Keratinocyte (primary cell): ENCODE measurements at regions not wholly inside any gene's neighbourhood (a gene's known extent, or its start where the extent isn't known, plus 50 kb on each side); places are given as distances from the start of the nearest gene placed in this dataset.

ENCODE experiments used
- DNase-seq: peaks from one replicate; pipeline ENCODE4 v3.0.0-alpha.2; 2011; ENCODE audit warnings: low read depth, missing footprints, low spot score
- FAIRE-seq: peaks from 2 replicates; lab custom pipeline; 2011; peaks lifted over from hg19 to GRCh38; lab: Jason Lieb, UNC
- H2AFZ ChIP-seq: 2 replicates; pipeline ENCODE4 v1.6.0; 2012; ENCODE audit warnings: low read length, control low read depth, inconsistent platforms; ENCODE audit not compliant: control insufficient read depth
- H3K27ac ChIP-seq: 2 replicates; pipeline ENCODE4 v1.5.1; 2011; ENCODE audit warnings: low read length; ENCODE audit not compliant: control insufficient read depth, insufficient read depth
- H3K27me3 ChIP-seq: 3 replicates; pipeline ENCODE4 v1.6.0; 2011; ENCODE audit warnings: low read length; ENCODE audit not compliant: control insufficient read depth, insufficient read depth; ENCODE audit errors: extremely low read depth
- H3K36me3 ChIP-seq, 2 experiments: 2 replicates in 1 of 2; 3 replicates in 1 of 2; pipeline ENCODE4 v1.5.1; 2011; ENCODE audit warnings: low read length in 2 of 2, mild to moderate bottlenecking in 1 of 2; ENCODE audit not compliant: control insufficient read depth in 2 of 2, insufficient read depth in 2 of 2; ENCODE audit errors: extremely low read depth in 1 of 2
- H3K4me1 ChIP-seq: 3 replicates; pipeline ENCODE4 v1.5.1; 2011; ENCODE audit warnings: low read length; ENCODE audit not compliant: control insufficient read depth, insufficient read depth; ENCODE audit errors: extremely low read depth
- H3K4me2 ChIP-seq: 3 replicates; pipeline ENCODE4 v1.6.0; 2011; ENCODE audit warnings: low read depth, low read length; ENCODE audit not compliant: control insufficient read depth, insufficient read depth; ENCODE audit errors: extremely low read depth
- H3K4me3 ChIP-seq, 3 experiments: fragments of 200-600 bp in 1 of 3; sonication (generic) in 1 of 3; 2 replicates in 2 of 3; 3 replicates in 1 of 3; pipeline ENCODE4 v1.5.1; 2011 to 2016; ENCODE audit warnings: low read length in 3 of 3, mild to moderate bottlenecking in 3 of 3, control low read depth in 2 of 3, inconsistent platforms in 1 of 3, low read depth in 1 of 3, mixed read lengths in 1 of 3, mixed run types in 1 of 3, moderate library complexity in 1 of 3; ENCODE audit not compliant: control insufficient read depth in 2 of 3, insufficient read depth in 2 of 3; ENCODE audit errors: extremely low read depth in 1 of 3
- H3K79me2 ChIP-seq: 2 replicates; pipeline ENCODE4 v1.6.0; 2012; ENCODE audit warnings: low read length; ENCODE audit not compliant: control insufficient read depth, insufficient read depth
- H3K9ac ChIP-seq: 3 replicates; pipeline ENCODE4 v1.6.0; 2011; ENCODE audit warnings: low read length; ENCODE audit not compliant: control insufficient read depth, insufficient read depth; ENCODE audit errors: extremely low read depth
- H3K9me1 ChIP-seq: 3 replicates; pipeline ENCODE4 v1.6.0; 2011; ENCODE audit warnings: low read length; ENCODE audit not compliant: control insufficient read depth, insufficient read depth; ENCODE audit errors: extremely low read depth
- H3K9me3 ChIP-seq: 2 replicates; pipeline ENCODE4 v1.5.1; 2012; ENCODE audit warnings: low read depth, low read length; ENCODE audit not compliant: control insufficient read depth
- H4K20me1 ChIP-seq: 3 replicates; pipeline ENCODE4 v1.6.0; 2011; ENCODE audit warnings: low read length; ENCODE audit not compliant: control insufficient read depth, insufficient read depth; ENCODE audit errors: extremely low read depth
- EZH2 ChIP-seq: IDR thresholded peaks from one replicate; pipeline ENCODE4 v1.6.1; 2012; ENCODE audit warnings: inconsistent platforms, mild to moderate bottlenecking, low read length, moderate library complexity
- dilution Hi-C: fragments of 300-500 bp; cut with MboI; formaldehyde crosslinking; loops from one replicate; pipeline ENCODE4 v1.7.0; 2020; ENCODE audit warnings: low sequenced_read_pairs; ENCODE audit not compliant: extremely low pct_ligation_motif_present
- TF ChIP-seq, protein P1 (sequence below), 3 experiments: IDR thresholded peaks in 1 of 3; conservative IDR thresholded peaks in 1 of 3; optimal IDR thresholded peaks in 1 of 3; 2 replicates in 2 of 3; 3 replicates in 1 of 3; pipeline versions ENCODE3 to v1.5.1; 2011; ENCODE audit warnings: low read length in 3 of 3, mild to moderate bottlenecking in 3 of 3, moderate library complexity in 2 of 3, control low read depth in 1 of 3, inconsistent platforms in 1 of 3; ENCODE audit not compliant: insufficient read depth in 2 of 3; ENCODE audit errors: extremely low read depth in 1 of 3

DNA sequence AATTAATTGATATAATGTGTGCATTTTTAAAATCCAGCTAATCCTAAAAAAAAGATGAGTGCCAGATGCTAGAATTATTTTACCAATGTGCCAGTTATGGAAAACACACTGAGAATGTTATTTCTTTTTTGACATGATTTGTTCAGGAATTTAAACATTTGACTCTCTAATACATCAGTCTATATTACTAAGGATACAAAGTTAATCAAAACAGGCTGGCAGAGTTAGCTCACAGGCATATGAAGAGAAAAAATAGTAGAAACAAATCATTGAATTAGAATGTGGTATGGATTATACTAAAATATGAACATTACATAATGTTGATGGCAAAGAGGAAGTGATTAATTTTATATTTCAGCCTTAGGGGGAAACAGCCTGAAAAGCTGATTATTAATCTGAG is 368.3 kb upstream of the GJE1 start:
- Histone ChIP-seq H4K20me1 (no peaks in the 10 kb centered on the region), H3K9me1 (no peaks in the 10 kb centered on the region), H3K9ac (no peak overlapping the region), H2AFZ (no peak overlapping the region), H3K4me3 (no peak overlapping the region), H3K27me3 (no peaks in the 10 kb centered on the region), H3K36me3 (no peaks in the 10 kb centered on the region), H3K79me2 (no peaks in the 10 kb centered on the region), H3K27ac (no peak overlapping the region), H3K4me1 (no peaks in the 10 kb centered on the region), H3K4me2 (no peak overlapping the region), H3K9me3 (no peaks in the 10 kb centered on the region)
- DNase-seq (no peak), FAIRE-seq (no peak)
- dilution Hi-C loops, result no loop called here
- no peak for TF ChIP-seq EZH2
- TF ChIP-seq, protein P1, sequence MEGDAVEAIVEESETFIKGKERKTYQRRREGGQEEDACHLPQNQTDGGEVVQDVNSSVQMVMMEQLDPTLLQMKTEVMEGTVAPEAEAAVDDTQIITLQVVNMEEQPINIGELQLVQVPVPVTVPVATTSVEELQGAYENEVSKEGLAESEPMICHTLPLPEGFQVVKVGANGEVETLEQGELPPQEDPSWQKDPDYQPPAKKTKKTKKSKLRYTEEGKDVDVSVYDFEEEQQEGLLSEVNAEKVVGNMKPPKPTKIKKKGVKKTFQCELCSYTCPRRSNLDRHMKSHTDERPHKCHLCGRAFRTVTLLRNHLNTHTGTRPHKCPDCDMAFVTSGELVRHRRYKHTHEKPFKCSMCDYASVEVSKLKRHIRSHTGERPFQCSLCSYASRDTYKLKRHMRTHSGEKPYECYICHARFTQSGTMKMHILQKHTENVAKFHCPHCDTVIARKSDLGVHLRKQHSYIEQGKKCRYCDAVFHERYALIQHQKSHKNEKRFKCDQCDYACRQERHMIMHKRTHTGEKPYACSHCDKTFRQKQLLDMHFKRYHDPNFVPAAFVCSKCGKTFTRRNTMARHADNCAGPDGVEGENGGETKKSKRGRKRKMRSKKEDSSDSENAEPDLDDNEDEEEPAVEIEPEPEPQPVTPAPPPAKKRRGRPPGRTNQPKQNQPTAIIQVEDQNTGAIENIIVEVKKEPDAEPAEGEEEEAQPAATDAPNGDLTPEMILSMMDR (optimal IDR thresholded peaks at IDR 0.05 in 1 of 3, IDR thresholded peaks at IDR 0.05 in 1 of 3, conservative IDR thresholded peaks at IDR 0.05 in 1 of 3; ENCODE audit: extremely low read depth in 1 of 3, insufficient read depth in 2 of 3, low read length in 3 of 3), result no peak

DNA sequence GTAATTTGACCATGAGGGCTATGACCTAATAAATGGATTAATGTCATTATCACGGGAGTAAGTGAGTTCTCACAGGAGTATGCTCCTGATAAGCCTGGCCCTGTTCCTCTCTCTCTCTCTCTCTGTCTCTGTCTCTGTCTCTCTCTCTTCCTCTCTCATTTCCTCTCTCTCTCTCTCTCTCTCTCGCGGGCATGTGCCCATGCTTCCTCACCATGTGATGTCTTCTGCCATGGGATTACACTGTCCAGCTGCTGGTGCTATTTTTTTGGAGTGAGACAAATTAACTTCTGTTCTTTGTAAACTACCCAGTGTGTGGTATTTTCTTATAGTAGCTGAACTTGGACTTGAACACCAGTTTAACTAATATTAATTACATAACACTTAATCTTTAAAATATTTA is 374.3 kb upstream of the GJE1 start:
- H3K4me3 ChIP-seq, result no peak overlapping the region
- H3K4me1 ChIP-seq, result no peaks in the 10 kb centered on the region
- dilution Hi-C loops, result no loop called here
- DNase-seq, result no peak
- H3K27ac ChIP-seq, result no peak overlapping the region
- H3K27me3 ChIP-seq, result no peaks in the 10 kb centered on the region
- no peak overlapping the region for H3K9ac ChIP-seq
- H3K36me3 ChIP-seq, result no peaks in the 10 kb centered on the region
- H3K9me1 ChIP-seq, result no peaks in the 10 kb centered on the region
- no peak overlapping the region for H3K4me2 ChIP-seq
- no peak for FAIRE-seq
- no peaks in the 10 kb centered on the region for H4K20me1 ChIP-seq
- H3K79me2 ChIP-seq, result no peaks in the 10 kb centered on the region
- H2AFZ ChIP-seq, result no peak overlapping the region
- H3K9me3 ChIP-seq, result no peaks in the 10 kb centered on the region
- TF ChIP-seq, protein P1 (optimal IDR thresholded peaks at IDR 0.05 in 1 of 3, IDR thresholded peaks at IDR 0.05 in 1 of 3, conservative IDR thresholded peaks at IDR 0.05 in 1 of 3; ENCODE audit: extremely low read depth in 1 of 3, insufficient read depth in 2 of 3, low read length in 3 of 3), result no peak
